GM12891 (cell line): ENCODE measurements at regions not wholly inside any gene's neighbourhood (a gene's known extent, or its start where the extent isn't known, plus 50 kb on each side); places are given as distances from the start of the nearest gene placed in this dataset.
"Not testable (repeated sequence)": the region's sequence is repeated elsewhere in the genome, so short reads cannot be mapped to it uniquely, and the experiment has no call there.

Source experiments
- POLR2A ChIP-seq: IDR thresholded peaks from 2 replicates; pipeline ENCODE4 v1.6.1; 2011; ENCODE audit warnings: low read depth, low read length, control low read depth
- TAF1 ChIP-seq: IDR thresholded peaks from 2 replicates; pipeline ENCODE4 v1.6.1; 2011; ENCODE audit warnings: low read depth, low read length, control low read depth

- not testable (repeated sequence) for TF ChIP-seq POLR2A, TAF1
Measured at GRCh38 chr2:230604158-230604557, 108.5 kb upstream of the CAB39 start.
